Naive B cell (primary cell): ENCODE measurements at regions not wholly inside any gene's neighbourhood (a gene's known extent, or its start where the extent isn't known, plus 50 kb on each side); places are given as distances from the start of the nearest gene placed in this dataset.

ENCODE experiments used
- ATAC-seq, 2 donors: fragments of 150-1000 bp; cut with Tn5 transposase; 2 replicates each; pipeline ENCODE4 v1.10.0; 2021; ENCODE audit warnings: low read depth in 2 of 2, mild to moderate bottlenecking in 2 of 2, moderate library complexity in 2 of 2
- DNase-seq: peaks from one replicate; pipeline ENCODE4 v3.0.0; 2022
- H3K27ac Mint-ChIP-seq, 6 donors: one replicate each; pipeline ENCODE4 v1.8.0; 2020 to 2022; ENCODE audit warnings: mild to moderate bottlenecking in 6 of 6, mixed read lengths in 6 of 6, moderate library complexity in 5 of 6, inconsistent platforms in 2 of 6
- H3K27me3 Mint-ChIP-seq, 3 donors: one replicate each; pipeline ENCODE4 v1.8.0; 2021 to 2022; ENCODE audit warnings: mixed read lengths in 3 of 3, mild to moderate bottlenecking in 1 of 3
- H3K36me3 Mint-ChIP-seq, 2 donors: one replicate each; pipeline ENCODE4 v1.8.0; 2020 to 2022; ENCODE audit warnings: mixed read lengths in 2 of 2, inconsistent platforms in 1 of 2, mild to moderate bottlenecking in 1 of 2
- H3K4me1 Mint-ChIP-seq, 3 donors: one replicate each; pipeline ENCODE4 v1.8.0; 2020 to 2022; ENCODE audit warnings: mixed read lengths in 3 of 3, inconsistent platforms in 1 of 3, mild to moderate bottlenecking in 1 of 3, moderate library complexity in 1 of 3
- H3K4me3 Mint-ChIP-seq, 8 donors: one replicate each; pipeline ENCODE4 v1.8.0; 2020 to 2022; ENCODE audit warnings: mild to moderate bottlenecking in 8 of 8, mixed read lengths in 8 of 8, moderate library complexity in 8 of 8, inconsistent platforms in 2 of 8
- H3K9me3 Mint-ChIP-seq, 7 donors: one replicate each; pipeline ENCODE4 v1.8.0; 2020 to 2022; ENCODE audit warnings: mixed read lengths in 7 of 7, mild to moderate bottlenecking in 5 of 7, inconsistent platforms in 2 of 7, moderate library complexity in 1 of 7

- Mint-ChIP-seq H3K36me3 (no peaks in the 10 kb centered on the region), H3K9me3 (no peaks in the 10 kb centered on the region), H3K27me3 (peaks cover 0 to 8% (median 6%) of the 10 kb centered on the region in 3 donors), H3K4me3 (no peak overlapping the region), H3K27ac (no peak overlapping the region), H3K4me1 (no peaks in the 10 kb centered on the region)
- DNase-seq (no peak), ATAC-seq (no peak)
These were observed 112.9 kb downstream of the TLR5 start for GRCh38 chr1:223029985-223030769.

GRCh38 chr1:223030871-223031400 is 112.1 kb downstream of the TLR5 start:
- no peaks in the 10 kb centered on the region for H3K9me3 Mint-ChIP-seq
- no peaks in the 10 kb centered on the region for H3K4me1 Mint-ChIP-seq
- no peak overlapping the region for H3K4me3 Mint-ChIP-seq
- DNase-seq (no peak), ATAC-seq (no peak)
- H3K27ac Mint-ChIP-seq: peak overlapping the region in 1 of 6 donors; percentile 19
- peaks cover 0 to 11% (median 8%) of the 10 kb centered on the region in 3 donors for H3K27me3 Mint-ChIP-seq
- no peaks in the 10 kb centered on the region for H3K36me3 Mint-ChIP-seq

GRCh38 chr1:223031733-223032601 is 111.1 kb downstream of the TLR5 start:
- Mint-ChIP-seq H3K27me3 (peaks cover 0 to 17% (median 12%) of the 10 kb centered on the region in 3 donors), H3K36me3 (no peaks in the 10 kb centered on the region), H3K4me1 (no peaks in the 10 kb centered on the region), H3K9me3 (no peaks in the 10 kb centered on the region), H3K4me3 (peak overlapping the region in 1 of 8 donors; percentile 47), H3K27ac (no peak overlapping the region)
- ATAC-seq (no peak), DNase-seq (no peak)

GRCh38 chr1:223033658-223034057 is 109.4 kb downstream of the TLR5 start:
- H3K9me3 Mint-ChIP-seq: no peaks in the 10 kb centered on the region
- peak overlapping the region in 2 of 6 donors; percentile 2 to 61 for H3K27ac Mint-ChIP-seq
- no peak overlapping the region for H3K4me3 Mint-ChIP-seq
- DNase-seq: no peak
- H3K4me1 Mint-ChIP-seq: no peaks in the 10 kb centered on the region
- H3K36me3 Mint-ChIP-seq: no peaks in the 10 kb centered on the region
- ATAC-seq: no peak
- H3K27me3 Mint-ChIP-seq: peaks cover 0 to 17% (median 12%) of the 10 kb centered on the region in 3 donors

- H3K27ac Mint-ChIP-seq: no peak overlapping the region
These were observed 108.7 kb downstream of the TLR5 start for GRCh38 chr1:223034270-223034798.

DNA sequence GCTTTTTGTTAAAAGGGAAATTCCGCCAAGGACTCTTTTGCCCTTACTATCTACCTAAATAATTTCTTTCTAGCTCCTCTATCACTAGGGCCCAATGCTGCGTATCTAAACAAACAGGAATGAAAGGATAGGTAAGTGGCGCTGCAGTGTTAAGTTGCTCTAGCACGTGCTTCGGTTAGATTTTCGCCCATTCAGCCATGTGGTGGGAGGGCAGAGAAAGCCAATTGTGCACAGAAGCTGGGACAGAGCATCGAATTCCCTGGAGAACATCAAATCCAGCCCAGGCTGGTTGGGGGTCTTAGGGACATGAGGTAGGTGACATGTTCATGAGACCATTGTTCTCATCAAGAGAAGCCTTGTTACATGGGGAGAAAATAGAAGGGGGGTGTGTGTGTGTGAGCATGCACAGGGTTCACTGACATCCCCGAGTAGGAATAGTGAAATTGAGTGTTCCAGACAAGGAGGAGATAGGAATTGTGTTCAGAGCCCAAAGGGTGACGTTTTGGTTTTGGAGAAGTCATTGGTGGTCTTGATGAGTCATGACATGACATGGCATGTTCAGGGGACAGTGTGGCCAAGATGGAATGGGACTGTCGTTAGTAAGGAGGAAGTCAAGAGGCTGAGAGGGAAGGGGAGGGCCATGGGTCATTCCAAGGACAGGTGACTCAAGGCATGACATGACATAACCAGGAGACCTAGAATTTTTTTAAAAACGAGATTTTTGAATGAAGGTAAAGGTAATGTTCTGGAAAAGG is 107.1 kb downstream of the TLR5 start:
- H3K27me3 Mint-ChIP-seq: peaks cover 7 to 27% (median 13%) of the 10 kb centered on the region in 3 donors
- DNase-seq (no peak), ATAC-seq (no peak)
- no peak overlapping the region for H3K27ac Mint-ChIP-seq
- H3K36me3 Mint-ChIP-seq: no peaks in the 10 kb centered on the region
- no peaks in the 10 kb centered on the region for H3K4me1 Mint-ChIP-seq
- H3K9me3 Mint-ChIP-seq: no peaks in the 10 kb centered on the region
- no peak overlapping the region for H3K4me3 Mint-ChIP-seq

More at GRCh38 chr1:223034270-223034798, 108.7 kb downstream of the TLR5 start:
- DNase-seq (no peak), ATAC-seq (no peak)
- Mint-ChIP-seq H3K9me3 (no peaks in the 10 kb centered on the region), H3K4me3 (no peak overlapping the region), H3K4me1 (no peaks in the 10 kb centered on the region), H3K27me3 (peaks cover under 1 to 17% (median 8%) of the 10 kb centered on the region in 3 donors), H3K36me3 (no peaks in the 10 kb centered on the region)

- no peak overlapping the region for H3K27ac Mint-ChIP-seq
- ATAC-seq: no peak
- no peaks in the 10 kb centered on the region for H3K36me3 Mint-ChIP-seq
- H3K4me1 Mint-ChIP-seq: no peaks in the 10 kb centered on the region
- H3K27me3 Mint-ChIP-seq: peaks cover 11 to 32% (median 19%) of the 10 kb centered on the region in 3 donors
- H3K4me3 Mint-ChIP-seq: no peak overlapping the region
- no peaks in the 10 kb centered on the region for H3K9me3 Mint-ChIP-seq
- no peak for DNase-seq
These were observed 106.6 kb downstream of the TLR5 start for GRCh38 chr1:223036479-223036845.

- Mint-ChIP-seq H3K4me3 (no peak overlapping the region), H3K9me3 (no peaks in the 10 kb centered on the region), H3K27ac (no peak overlapping the region), H3K27me3 (peaks cover 11 to 40% (median 23%) of the 10 kb centered on the region in 3 donors), H3K4me1 (no peaks in the 10 kb centered on the region), H3K36me3 (no peaks in the 10 kb centered on the region)
- no peak for ATAC-seq
- DNase-seq: no peak
These were observed 105.2 kb downstream of the TLR5 start for GRCh38 chr1:223037845-223038244.

- Mint-ChIP-seq H3K27me3 (peaks cover 11 to 40% (median 23%) of the 10 kb centered on the region in 3 donors), H3K4me1 (no peaks in the 10 kb centered on the region)
These were observed 104.6 kb downstream of the TLR5 start for GRCh38 chr1:223038288-223039006.

DNA sequence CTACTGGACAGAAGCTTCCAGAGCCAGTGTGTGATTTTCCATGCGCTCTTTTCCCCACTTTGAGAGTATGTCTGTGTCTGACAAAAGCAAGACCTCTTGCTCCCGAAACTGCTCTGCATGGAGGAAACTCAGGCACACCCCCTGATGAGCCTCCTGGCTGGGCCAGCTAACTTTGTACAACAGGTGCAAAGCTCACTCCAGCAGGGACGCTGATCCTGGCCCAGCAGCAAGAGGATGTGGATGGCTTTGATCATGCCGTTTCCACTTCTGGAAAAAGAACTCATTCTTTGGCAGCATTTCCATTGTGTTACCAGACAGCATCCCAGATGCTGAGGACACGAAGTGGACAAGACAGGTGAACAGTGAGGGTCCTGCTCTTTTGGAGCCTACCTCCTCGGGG is 103.1 kb downstream of the TLR5 start:
- no peak overlapping the region for H3K4me3 Mint-ChIP-seq

More at GRCh38 chr1:223038288-223039006, 104.6 kb downstream of the TLR5 start:
- Mint-ChIP-seq H3K27ac (no peak overlapping the region), H3K36me3 (no peaks in the 10 kb centered on the region), H3K9me3 (no peaks in the 10 kb centered on the region), H3K4me3 (no peak overlapping the region)
- ATAC-seq (no peak), DNase-seq (no peak)

GRCh38 chr1:223041481-223041880 is 101.6 kb downstream of the TLR5 start:
- peaks cover 14 to 32% (median 25%) of the 10 kb centered on the region in 3 donors for H3K27me3 Mint-ChIP-seq
- H3K9me3 Mint-ChIP-seq: peaks cover 1 to 27% (median 11%) of the 10 kb centered on the region in 7 donors
- H3K4me1 Mint-ChIP-seq: no peaks in the 10 kb centered on the region
- H3K36me3 Mint-ChIP-seq: peaks cover 0 to 5% of the 10 kb centered on the region in 2 donors
- ATAC-seq (no peak), DNase-seq (no peak)
- peak overlapping the region in 1 of 6 donors; percentile 33 for H3K27ac Mint-ChIP-seq
- H3K4me3 Mint-ChIP-seq: peak overlapping the region in 1 of 8 donors; percentile 23

More for the DNA sequence above, 103.1 kb downstream of the TLR5 start:
- H3K27me3 Mint-ChIP-seq: peaks cover 11 to 40% (median 23%) of the 10 kb centered on the region in 3 donors
- H3K27ac Mint-ChIP-seq: peak overlapping the region in 1 of 6 donors; percentile 5
- peaks cover 0 to 14% (median 6%) of the 10 kb centered on the region in 7 donors for H3K9me3 Mint-ChIP-seq
- no peaks in the 10 kb centered on the region for H3K4me1 Mint-ChIP-seq
- DNase-seq: no peak
- ATAC-seq: no peak
- H3K36me3 Mint-ChIP-seq: peaks cover 0 to 5% of the 10 kb centered on the region in 2 donors
